Thoracic aorta (tissue), 2 donors: ENCODE measurements at regions not wholly inside any gene's neighbourhood (a gene's known extent, or its start where the extent isn't known, plus 50 kb on each side); places are given as distances from the start of the nearest gene placed in this dataset.

Experiments used
- ATAC-seq: fragments of 150-250 bp; one replicate; pipeline ENCODE4 v1.8.0; 2017; ENCODE audit warnings: low read depth; ENCODE audit not compliant: insufficient number of reproducible peaks, low FRiP score
- DNase-seq: peaks from one replicate; pipeline ENCODE4 v3.0.0-alpha.2; 2020; ENCODE audit warnings: low spot score
- H3K27ac ChIP-seq, 2 donors: fragments of 200-600 bp; sonication (generic); 1 replicate in 1 of 2; 2 replicates in 1 of 2; pipeline ENCODE4 v1.5.1; 2016; ENCODE audit warnings: mild to moderate bottlenecking in 2 of 2, moderate library complexity in 2 of 2
- H3K27me3 ChIP-seq: fragments of 200-600 bp; sonication (generic); replicated peaks from 2 replicates; pipeline ENCODE4 v1.6.0; 2016; ENCODE audit warnings: mild to moderate bottlenecking; ENCODE audit not compliant: insufficient read depth
- H3K36me3 ChIP-seq: fragments of 200-600 bp; sonication (generic); one replicate; pipeline ENCODE4 v1.5.1; 2016
- H3K4me1 ChIP-seq, 2 donors: fragments of 200-600 bp; sonication (generic); 1 replicate in 1 of 2; 2 replicates in 1 of 2; pipeline versions ENCODE4 v1.5.1 to v1.6.0; 2016; ENCODE audit warnings: low read depth in 2 of 2, mild to moderate bottlenecking in 1 of 2; ENCODE audit not compliant: control insufficient read depth in 1 of 2
- H3K4me3 ChIP-seq: fragments of 200-600 bp; sonication (generic); 2 replicates; pipeline ENCODE4 v1.5.1; 2016; ENCODE audit warnings: mild to moderate bottlenecking
- H3K9me3 ChIP-seq: fragments of 200-600 bp; sonication (generic); 2 replicates; pipeline ENCODE4 v1.5.1; 2016
- CTCF ChIP-seq: fragments of 200-600 bp; sonication (generic); IDR thresholded peaks from one replicate; pipeline ENCODE4 v1.5.1; 2019; ENCODE audit warnings: antibody characterized with exemption

DNA sequence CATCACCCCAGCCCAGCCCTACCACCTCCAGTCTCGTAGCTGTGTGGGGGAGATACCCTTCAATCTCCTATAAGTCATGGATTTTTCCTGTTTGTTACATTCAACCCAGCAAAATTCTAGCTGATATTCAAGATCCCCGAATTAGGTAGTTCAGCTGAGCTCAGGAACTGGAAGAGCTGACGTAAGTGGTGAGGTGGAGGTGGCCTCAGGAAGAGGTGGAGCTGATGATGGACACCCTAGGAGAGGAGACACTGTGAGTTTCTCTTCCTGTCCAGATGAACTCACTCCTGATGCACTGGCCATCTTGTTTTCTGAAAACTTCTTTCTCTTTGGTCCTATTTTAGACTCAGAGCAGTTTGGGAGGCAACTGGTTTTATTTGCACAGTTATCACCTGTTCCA, 90.5 kb upstream of the PITRM1 start:
- Histone ChIP-seq H3K9me3 (no peaks in the 10 kb centered on the region), H3K4me3 (no peak overlapping the region), H3K27ac (no peak overlapping the region), H3K4me1 (no peaks in the 10 kb centered on the region), H3K27me3 (no peaks in the 10 kb centered on the region), H3K36me3 (no peaks in the 10 kb centered on the region)
- ATAC-seq (no peak), DNase-seq (no peak)
- TF ChIP-seq CTCF: no peak

- no peaks in the 10 kb centered on the region for H3K27me3 ChIP-seq
- TF ChIP-seq CTCF: no peak
- no peak overlapping the region for H3K27ac ChIP-seq
- no peak overlapping the region for H3K4me3 ChIP-seq
- no peaks in the 10 kb centered on the region for H3K36me3 ChIP-seq
- H3K4me1 ChIP-seq: no peaks in the 10 kb centered on the region
- no peak for ATAC-seq
- H3K9me3 ChIP-seq: no peaks in the 10 kb centered on the region
- DNase-seq: no peak
Observed at GRCh38 chr10:3261921-3262320, 89.3 kb upstream of the PITRM1 start.

DNA sequence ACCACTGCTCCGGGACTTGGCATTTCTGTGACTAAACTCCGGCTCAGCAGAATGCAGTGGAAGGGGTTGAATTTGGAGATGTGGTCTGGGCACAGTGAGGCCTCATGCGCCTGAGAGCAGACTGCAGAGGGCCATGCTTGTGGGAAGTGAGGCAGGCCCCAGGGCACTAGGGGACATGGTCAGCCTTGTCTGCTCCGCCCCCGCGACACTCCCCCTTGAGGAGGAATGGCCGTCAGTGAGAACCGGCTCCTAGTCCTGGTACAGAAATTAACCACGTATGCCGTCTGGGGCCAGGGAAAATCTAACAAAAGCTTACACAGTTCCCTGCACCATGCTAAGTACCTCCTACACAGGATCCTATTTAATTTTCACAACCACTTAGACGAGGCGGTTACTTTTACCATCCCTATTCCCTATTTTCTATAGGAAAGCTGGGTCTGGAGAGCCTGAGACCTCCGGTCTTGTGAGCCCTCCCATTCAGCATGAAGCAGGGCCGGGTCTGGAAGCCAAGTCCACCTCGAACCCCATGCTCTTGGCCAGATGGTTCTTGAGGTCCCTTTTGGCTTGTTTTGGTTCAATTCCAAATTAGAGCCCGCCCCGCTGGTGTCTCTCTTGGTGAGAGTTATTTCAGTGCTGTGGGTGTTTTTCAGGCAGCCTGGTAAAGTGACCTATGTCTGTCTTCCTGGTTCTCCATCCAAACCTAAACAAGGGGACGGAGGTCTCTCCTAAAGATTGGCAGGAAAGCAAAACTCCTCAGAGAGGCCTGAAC, 87.7 kb upstream of the PITRM1 start:
- H3K9me3 ChIP-seq: no peaks in the 10 kb centered on the region
- no peak overlapping the region for H3K27ac ChIP-seq
- no peak overlapping the region for H3K4me3 ChIP-seq
- no peak for ATAC-seq
- no peak for DNase-seq
- no peak for TF ChIP-seq CTCF
- no peaks in the 10 kb centered on the region for H3K27me3 ChIP-seq
- no peaks in the 10 kb centered on the region for H3K4me1 ChIP-seq
- H3K36me3 ChIP-seq: no peaks in the 10 kb centered on the region

DNA sequence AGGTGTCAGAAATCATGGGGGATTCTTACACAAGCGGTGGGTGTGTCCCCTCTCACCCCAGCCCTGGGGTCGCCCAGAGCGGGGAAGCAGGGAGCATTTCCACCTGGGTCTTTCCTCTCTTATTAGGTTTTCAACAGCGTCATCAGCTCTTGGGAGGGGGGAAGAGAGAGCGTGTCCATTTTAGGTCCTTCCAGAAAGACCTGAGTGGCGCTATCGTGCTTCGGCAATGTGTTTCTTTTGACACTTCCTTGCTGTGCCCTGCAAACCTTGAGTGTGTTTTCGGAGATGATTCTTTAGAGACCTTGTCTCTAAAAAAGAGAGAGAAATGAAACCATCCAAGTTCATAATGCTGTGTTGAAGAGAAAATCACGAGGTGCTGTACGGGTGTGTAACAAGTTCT, 86.9 kb upstream of the PITRM1 start:
- no peak for ATAC-seq
- Histone ChIP-seq H3K4me1 (no peaks in the 10 kb centered on the region), H3K4me3 (no peak overlapping the region), H3K9me3 (no peaks in the 10 kb centered on the region), H3K27ac (no peak overlapping the region), H3K36me3 (no peaks in the 10 kb centered on the region), H3K27me3 (no peaks in the 10 kb centered on the region)
- no peak for TF ChIP-seq CTCF
- DNase-seq: no peak

DNA sequence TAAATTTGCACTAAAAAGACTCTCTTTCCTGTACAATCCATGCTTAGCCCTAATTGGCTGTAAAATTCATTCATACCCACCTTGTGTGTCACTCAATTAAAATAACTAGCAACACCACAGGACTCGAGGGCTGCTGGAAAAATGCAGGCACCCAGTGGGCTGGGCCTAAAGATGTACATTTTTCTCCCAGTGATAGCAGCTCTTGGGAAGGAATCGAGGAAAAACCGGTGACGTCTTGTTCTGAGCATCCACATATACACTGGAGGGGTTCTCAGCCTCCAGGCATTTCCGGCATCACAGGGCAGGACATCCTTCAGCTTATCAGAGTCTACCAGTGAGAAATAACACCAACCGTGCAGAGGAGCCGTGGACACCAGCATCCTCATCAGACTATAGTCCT, 85.8 kb upstream of the PITRM1 start:
- Histone ChIP-seq H3K36me3 (no peaks in the 10 kb centered on the region), H3K9me3 (no peaks in the 10 kb centered on the region), H3K27me3 (no peaks in the 10 kb centered on the region), H3K4me3 (no peak overlapping the region), H3K4me1 (no peaks in the 10 kb centered on the region), H3K27ac (no peak overlapping the region)
- no peak for DNase-seq
- no peak for ATAC-seq
- TF ChIP-seq CTCF: no peak
